Motor neuron (in vitro differentiated cells): ENCODE measurements at regions not wholly inside any gene's neighbourhood (a gene's known extent, or its start where the extent isn't known, plus 50 kb on each side); places are given as distances from the start of the nearest gene placed in this dataset.
A peak's percentile ranks its signal among the peaks of the same experiment; 100 is the strongest.

ENCODE experiments used
- ATAC-seq, 8 experiments: fragments of 200-7000 bp; cut with Tn5 transposase; replicated peaks in 6 of 8; 2 replicates each; pipeline ENCODE4 v1.8.0; 2021; ENCODE audit warnings: mild to moderate bottlenecking in 8 of 8, moderate library complexity in 8 of 8
- H3K27ac ChIP-seq, 2 donors: fragments of 250-450 bp; sonication (Bioruptor Pico); 2 replicates each; pipeline ENCODE4 v1.9.0; 2021; ENCODE audit warnings: antibody characterized with exemption in 2 of 2, mild to moderate bottlenecking in 2 of 2, moderate library complexity in 1 of 2
- H3K4me1 ChIP-seq, 2 donors: fragments of 250-450 bp; sonication (Bioruptor Pico); replicated peaks in 1 of 2; 2 replicates each; pipeline ENCODE4 v1.6.1; 2021; ENCODE audit warnings: antibody characterized with exemption in 2 of 2, mild to moderate bottlenecking in 2 of 2, moderate library complexity in 1 of 2
- H3K4me3 ChIP-seq, 5 donors: fragments of 250-450 bp; sonication (Bioruptor Pico); 2 replicates each; pipeline ENCODE4 v1.9.0; 2021; ENCODE audit warnings: antibody characterized with exemption in 5 of 5, mild to moderate bottlenecking in 5 of 5, moderate library complexity in 4 of 5
- WGBS, 10 experiments: fragments of 450-650 bp; shearing (Covaris generic); methylation state at CpG; one replicate each; pipeline ENCODE4 v1.0.0; 2022; 5-methylcytosine and 5-hydroxymethylcytosine counted together
- in situ Hi-C, 9 experiments: fragments of 400-800 bp; cut with MboI; loops; one replicate each; pipeline ENCODE4 v1.15.0; 2021; ENCODE audit warnings: low sequenced_read_pairs in 9 of 9, low pct_unique_long_range_greater_than_20kb in 2 of 9; ENCODE audit not compliant: unreplicated experiment in 9 of 9

- in situ Hi-C loops: no loop called here
- peak in 5 of 8 experiments; percentile 97 to 99 (median 99) for ATAC-seq
- H3K27ac ChIP-seq: no peak overlapping the region
- WGBS, 10 experiments: 47 to 100% (median 91%) methylated on average over 2 to 5 of the region's 5 CpGs; no CpG with 5 or more reads in 1 of the 10 experiments
- peaks cover 4 to 20% of the 10 kb centered on the region in 2 donors for H3K4me1 ChIP-seq
- H3K4me3 ChIP-seq: no peak overlapping the region
Observed at GRCh38 chr18:6576718-6577375, 152.7 kb upstream of the ARHGAP28 start.

GRCh38 chr18:6578686-6579085 is 150.8 kb upstream of the ARHGAP28 start:
- no peak for ATAC-seq
- Histone ChIP-seq H3K27ac (no peak overlapping the region), H3K4me3 (no peak overlapping the region), H3K4me1 (peaks cover 4 to 20% of the 10 kb centered on the region in 2 donors)
- in situ Hi-C loops: no loop called here
- 0 to 100% (median 80%) methylated on average over 1 to 2 of the region's 2 CpGs; no CpG with 5 or more reads in 1 of the 10 experiments for WGBS, 10 experiments

GRCh38 chr18:6579486-6579885 is 150.0 kb upstream of the ARHGAP28 start:
- H3K27ac ChIP-seq: no peak overlapping the region

GRCh38 chr18:6580401-6580800 is 149.1 kb upstream of the ARHGAP28 start:
- no peak for ATAC-seq
- Histone ChIP-seq H3K4me3 (no peak overlapping the region), H3K4me1 (peaks cover 4 to 20% of the 10 kb centered on the region in 2 donors), H3K27ac (no peak overlapping the region)
- WGBS, 10 experiments: 0 to 100% (median 80%) methylated on average over 1 of the region's 1 CpG; no CpG with 5 or more reads in 2 of the 10 experiments
- in situ Hi-C loops: no loop called here

More at GRCh38 chr18:6579486-6579885, 150.0 kb upstream of the ARHGAP28 start:
- 24 to 93% (median 49%) methylated on average over 1 to 5 of the region's 5 CpGs for WGBS, 10 experiments
- Histone ChIP-seq H3K4me3 (no peak overlapping the region), H3K4me1 (peaks cover 4 to 20% of the 10 kb centered on the region in 2 donors)
- ATAC-seq: no peak
- in situ Hi-C loops: no loop called here

GRCh38 chr18:6589923-6590322 is 139.6 kb upstream of the ARHGAP28 start:
- WGBS, 10 experiments: 0 to 100% (median 86%) methylated on average over 1 of the region's 1 CpG; no CpG with 5 or more reads in 3 of the 10 experiments
- Histone ChIP-seq H3K4me3 (no peak overlapping the region), H3K4me1 (no peaks in the 10 kb centered on the region), H3K27ac (no peak overlapping the region)
- no peak for ATAC-seq
- in situ Hi-C loops: no loop called here

- ATAC-seq: no peak
- Histone ChIP-seq H3K4me1 (no peaks in the 10 kb centered on the region), H3K27ac (no peak overlapping the region), H3K4me3 (no peak overlapping the region)
- 0 to 100% (median 64%) methylated on average over 1 to 3 of the region's 3 CpGs; no CpG with 5 or more reads in 2 of the 10 experiments for WGBS, 10 experiments
- in situ Hi-C loops: no loop called here
Observed at GRCh38 chr18:6590326-6590725, 139.2 kb upstream of the ARHGAP28 start.

GRCh38 chr18:6591491-6591890 is 138.0 kb upstream of the ARHGAP28 start:
- 39 to 100% (median 87%) methylated on average over 2 to 4 of the region's 4 CpGs for WGBS, 10 experiments
- ATAC-seq: no peak
- Histone ChIP-seq H3K4me3 (no peak overlapping the region), H3K4me1 (no peaks in the 10 kb centered on the region), H3K27ac (no peak overlapping the region)
- in situ Hi-C loops: no loop called here

GRCh38 chr18:6592522-6592921 is 137.0 kb upstream of the ARHGAP28 start:
- ATAC-seq: no peak
- H3K4me1 ChIP-seq: no peaks in the 10 kb centered on the region
- in situ Hi-C loops: no loop called here
- H3K27ac ChIP-seq: no peak overlapping the region
- 6 to 100% (median 76%) methylated on average over 1 to 2 of the region's 2 CpGs; no CpG with 5 or more reads in 2 of the 10 experiments for WGBS, 10 experiments
- H3K4me3 ChIP-seq: no peak overlapping the region

GRCh38 chr18:6593142-6593885 is 136.2 kb upstream of the ARHGAP28 start:
- Histone ChIP-seq H3K4me3 (no peak overlapping the region), H3K27ac (no peak overlapping the region), H3K4me1 (no peaks in the 10 kb centered on the region)
- WGBS, 10 experiments: 0 to 100% (median 75%) methylated on average over 1 to 3 of the region's 3 CpGs
- no peak for ATAC-seq
- in situ Hi-C loops: no loop called here

- no peak overlapping the region for H3K27ac ChIP-seq
- no peaks in the 10 kb centered on the region for H3K4me1 ChIP-seq
- no peak overlapping the region for H3K4me3 ChIP-seq
- in situ Hi-C loops: no loop called here
- no peak for ATAC-seq
- WGBS, 10 experiments: 67 to 100% (median 88%) methylated on average over 1 to 7 of the region's 7 CpGs; no CpG with 5 or more reads in 1 of the 10 experiments
Observed at GRCh38 chr18:6595666-6596065, 133.8 kb upstream of the ARHGAP28 start.

GRCh38 chr18:6598657-6599056 is 130.9 kb upstream of the ARHGAP28 start:
- WGBS, 10 experiments: 10 to 81% (median 65%) methylated on average over 2 to 7 of the region's 7 CpGs; no CpG with 5 or more reads in 4 of the 10 experiments
- no peak for ATAC-seq
- H3K4me3 ChIP-seq: no peak overlapping the region
- no peak overlapping the region for H3K27ac ChIP-seq
- in situ Hi-C loops: no loop called here
- no peaks in the 10 kb centered on the region for H3K4me1 ChIP-seq

GRCh38 chr18:6600667-6601167 is 128.8 kb upstream of the ARHGAP28 start:
- Histone ChIP-seq H3K4me3 (no peak overlapping the region), H3K27ac (no peak overlapping the region), H3K4me1 (no peaks in the 10 kb centered on the region)
- 50 to 96% (median 84%) methylated on average over 1 to 3 of the region's 3 CpGs; no CpG with 5 or more reads in 1 of the 10 experiments for WGBS, 10 experiments
- in situ Hi-C loops: no loop called here
- ATAC-seq: no peak

GRCh38 chr18:6601241-6601640 is 128.3 kb upstream of the ARHGAP28 start:
- 0 to 60% (median 20%) methylated on average over 1 of the region's 6 CpGs; no CpG with 5 or more reads in 7 of the 10 experiments for WGBS, 10 experiments
- ATAC-seq: peak in 2 of 8 experiments; percentile 31 to 37
- H3K27ac ChIP-seq: no peak overlapping the region
- H3K4me1 ChIP-seq: no peaks in the 10 kb centered on the region
- in situ Hi-C loops: no loop called here
- no peak overlapping the region for H3K4me3 ChIP-seq
